ENCODE measurements at regions not wholly inside any gene's neighbourhood (a gene's known extent, or its start where the extent isn't known, plus 50 kb on each side); places are given as distances from the start of the nearest gene placed in this dataset.

DNA sequence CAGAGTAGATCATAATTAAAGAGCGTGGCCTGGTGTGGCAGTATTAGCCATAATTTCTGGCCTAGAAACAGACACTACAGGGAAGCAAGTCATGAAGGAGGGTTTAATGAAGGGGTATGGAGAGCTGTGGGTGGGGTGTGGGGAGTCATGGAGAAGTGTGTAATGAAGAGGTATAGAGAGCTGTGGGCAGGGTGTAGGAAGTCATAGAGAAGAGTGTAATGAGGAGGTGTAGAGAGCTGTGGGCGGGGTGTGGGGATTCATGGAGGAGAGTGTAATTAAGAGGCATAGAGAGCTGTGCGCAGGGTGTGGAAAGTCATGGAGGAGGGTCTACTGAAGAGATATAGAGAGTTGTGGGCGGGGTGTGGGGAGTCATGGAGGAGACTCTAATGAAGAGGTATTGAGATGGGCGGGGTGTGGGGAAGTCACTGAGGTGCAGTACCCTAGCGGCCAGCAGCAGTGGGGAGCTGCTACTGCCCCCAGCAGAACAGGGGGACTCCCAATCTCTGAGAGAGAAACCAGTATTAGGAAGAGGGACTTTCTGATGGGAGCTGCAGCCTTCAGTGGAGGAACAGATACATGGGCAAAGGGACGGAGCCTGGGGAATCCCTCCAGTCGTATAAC, 145.4 kb upstream of the FOXA2 start:
- Histone ChIP-seq H2AK5ac (ENCODE audit: low read depth, low read length) (no peak overlapping the region), H3K27me3 (ENCODE audit: control insufficient read depth, insufficient read depth, low read length) (peaks cover 2% of the 10 kb centered on the region; the same call in 1 of the 2 replicates), H3K18ac (ENCODE audit: low read depth, low read length) (no peak overlapping the region), H3K23ac (ENCODE audit: low read depth, low read length) (no peak overlapping the region), H2AFZ (replicated peaks; ENCODE audit: low read length, poor library complexity) (no peak overlapping the region), H4K20me1 (ENCODE audit: insufficient read depth, low read length) (no peaks in the 10 kb centered on the region), H4K8ac (ENCODE audit: low read depth in 2 of 2, low read length in 2 of 2) (no peak overlapping the region), H3K4me3 (ENCODE audit: insufficient read depth, low read depth, low read length) (no peak overlapping the region), H4K5ac (ENCODE audit: low read depth, low read length) (no peak overlapping the region), H3K14ac (replicated peaks; ENCODE audit: low read depth, low read length) (no peak overlapping the region), H2BK15ac (ENCODE audit: low read depth, low read length) (no peak overlapping the region), H3K27ac (ENCODE audit: insufficient read depth, low read length) (no peak overlapping the region), H2AK9ac (replicated peaks; ENCODE audit: low read depth, low read length, poor library complexity) (no peak overlapping the region), H3K56ac (ENCODE audit: extremely low read depth, insufficient read depth, low read length) (no peak overlapping the region), H3K4me2 (ENCODE audit: low read depth, low read length) (no peak overlapping the region), H2BK20ac (ENCODE audit: low read depth, low read length) (no peak overlapping the region), H3K4ac (ENCODE audit: low read depth, low read length) (no peak overlapping the region), H3K4me1 (ENCODE audit: control insufficient read depth, insufficient read depth, low read length) (no peaks in the 10 kb centered on the region), H3K9me3 (ENCODE audit: control insufficient read depth, insufficient read depth, low read length) (no peaks in the 10 kb centered on the region), H3K79me1 (ENCODE audit: low read depth in 1 of 2, low read length in 2 of 2) (no peaks in the 10 kb centered on the region), H2BK120ac (ENCODE audit: low read depth, low read length) (no peak overlapping the region), H3K36me3 (ENCODE audit: control insufficient read depth, insufficient read depth, low read length) (no peaks in the 10 kb centered on the region), H3K9ac (ENCODE audit: low read depth, low read length) (no peak overlapping the region), H3K9me1 (ENCODE audit: insufficient read depth, low read length) (no peaks in the 10 kb centered on the region), H2BK5ac (ENCODE audit: low read depth, low read length, poor library complexity, severe bottlenecking) (no peak overlapping the region), H4K91ac (ENCODE audit: insufficient read depth, low read depth, low read length) (no peak overlapping the region)
- intact Hi-C loops (cut with micrococcal nuclease) (loop anchor here (10.0 kb wide), 1 partner anchor 245 kb away; no protein-coding TSS in a partner anchor), in situ Hi-C loops (cut with MboI; ENCODE audit: low sequenced_read_pairs) (no loop called here), dilution Hi-C loops (cut with HindIII; ENCODE audit: low sequenced_read_pairs, unreplicated experiment) (no loop called here)
- POLR2A ChIA-PET (ENCODE audit: unreplicated experiment), result no interaction called here
- ATAC-seq (ENCODE audit: low read depth), result no peak
- WGBS, 2 experiments (ENCODE audit: extremely low coverage in 2 of 2, insufficient read length in 1 of 2), result 83% methylated on average over 2 of the region's 8 CpGs; no CpG with 5 or more reads in 1 of the 2 experiments
- no TSS peak for BruUV-seq (replicated peaks)
- no peak for DNase-seq
- CTCF ChIA-PET, result no interaction called here
- TF ChIP-seq CHD1 (IDR thresholded peaks at IDR 0.05; ENCODE audit: low read depth, low read length) (no peak), BHLHE40 (IDR thresholded peaks at IDR 0.05; ENCODE audit: low read depth, low read length) (no peak), FOS (IDR thresholded peaks at IDR 0.05; ENCODE audit: low read depth, low read length) (no peak), MAZ (IDR thresholded peaks at IDR 0.05; ENCODE audit: borderline replicate concordance, low read depth, low read length) (no peak), POLR2A (IDR thresholded peaks at IDR 0.05; ENCODE audit: low read depth, low read length) (no peak)
- TF ChIP-seq, protein P1, sequence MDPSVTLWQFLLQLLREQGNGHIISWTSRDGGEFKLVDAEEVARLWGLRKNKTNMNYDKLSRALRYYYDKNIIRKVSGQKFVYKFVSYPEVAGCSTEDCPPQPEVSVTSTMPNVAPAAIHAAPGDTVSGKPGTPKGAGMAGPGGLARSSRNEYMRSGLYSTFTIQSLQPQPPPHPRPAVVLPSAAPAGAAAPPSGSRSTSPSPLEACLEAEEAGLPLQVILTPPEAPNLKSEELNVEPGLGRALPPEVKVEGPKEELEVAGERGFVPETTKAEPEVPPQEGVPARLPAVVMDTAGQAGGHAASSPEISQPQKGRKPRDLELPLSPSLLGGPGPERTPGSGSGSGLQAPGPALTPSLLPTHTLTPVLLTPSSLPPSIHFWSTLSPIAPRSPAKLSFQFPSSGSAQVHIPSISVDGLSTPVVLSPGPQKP (IDR thresholded peaks at IDR 0.05; ENCODE audit: borderline replicate concordance, low read depth, low read length), result no peak
- TF ChIP-seq, protein P2, sequence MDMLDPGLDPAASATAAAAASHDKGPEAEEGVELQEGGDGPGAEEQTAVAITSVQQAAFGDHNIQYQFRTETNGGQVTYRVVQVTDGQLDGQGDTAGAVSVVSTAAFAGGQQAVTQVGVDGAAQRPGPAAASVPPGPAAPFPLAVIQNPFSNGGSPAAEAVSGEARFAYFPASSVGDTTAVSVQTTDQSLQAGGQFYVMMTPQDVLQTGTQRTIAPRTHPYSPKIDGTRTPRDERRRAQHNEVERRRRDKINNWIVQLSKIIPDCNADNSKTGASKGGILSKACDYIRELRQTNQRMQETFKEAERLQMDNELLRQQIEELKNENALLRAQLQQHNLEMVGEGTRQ (IDR thresholded peaks at IDR 0.05; ENCODE audit: low read depth, low read length), result no peak
